NT2/D1 (cell line): ENCODE measurements at regions not wholly inside any gene's neighbourhood (a gene's known extent, or its start where the extent isn't known, plus 50 kb on each side); places are given as distances from the start of the nearest gene placed in this dataset.

Experiments
- YY1 ChIP-seq: IDR thresholded peaks from 2 replicates; pipeline ENCODE4 v1.6.1; 2011; ENCODE audit not compliant: insufficient read length, insufficient read depth
- ZNF274 ChIP-seq: IDR thresholded peaks from 2 replicates; pipeline ENCODE4 v1.6.1; 2011; ENCODE audit warnings: mild to moderate bottlenecking, low read depth, low read length

- TF ChIP-seq YY1, result no peak
- no peak for TF ChIP-seq ZNF274
These were observed 478.9 kb upstream of the GBE1 start for GRCh38 chr3:82240322-82240721.
